HG03521 (cell line): ENCODE measurements at regions not wholly inside any gene's neighbourhood (a gene's known extent, or its start where the extent isn't known, plus 50 kb on each side); places are given as distances from the start of the nearest gene placed in this dataset.
"Not testable (repeated sequence)": the region's sequence is repeated elsewhere in the genome, so short reads cannot be mapped to it uniquely, and the experiment has no call there.

Source experiments
- ATAC-seq: cut with Tn5 transposase; IDR thresholded peaks from one replicate; pipeline ENCODE4 v1.9.1; 2021; ENCODE audit warnings: mild to moderate bottlenecking, moderate library complexity; ENCODE audit not compliant: unreplicated experiment

DNA sequence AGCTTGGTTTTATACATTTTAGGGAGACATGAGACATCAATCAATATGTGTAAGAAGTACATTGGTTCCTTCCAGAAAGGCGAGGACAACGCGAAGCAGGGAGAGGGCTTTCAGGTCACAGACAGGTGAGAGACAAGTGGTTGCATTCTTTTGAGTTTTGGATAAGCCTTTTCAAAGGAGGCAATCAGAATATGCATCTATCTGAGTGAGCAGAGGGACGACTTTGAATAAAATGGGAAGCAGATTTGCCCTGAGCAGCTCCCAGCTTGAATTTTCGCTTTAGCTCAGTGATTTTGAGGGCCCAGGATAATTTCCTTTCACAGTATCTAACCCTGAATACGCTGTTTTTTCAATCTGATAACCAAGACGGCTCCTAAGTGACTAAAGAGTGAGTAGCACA is 82.5 kb upstream of the MYO3A start:
- no peak for ATAC-seq

- ATAC-seq = no peak
Measured at GRCh38 chr10:25852364-25852941, 81.6 kb upstream of the MYO3A start.

DNA sequence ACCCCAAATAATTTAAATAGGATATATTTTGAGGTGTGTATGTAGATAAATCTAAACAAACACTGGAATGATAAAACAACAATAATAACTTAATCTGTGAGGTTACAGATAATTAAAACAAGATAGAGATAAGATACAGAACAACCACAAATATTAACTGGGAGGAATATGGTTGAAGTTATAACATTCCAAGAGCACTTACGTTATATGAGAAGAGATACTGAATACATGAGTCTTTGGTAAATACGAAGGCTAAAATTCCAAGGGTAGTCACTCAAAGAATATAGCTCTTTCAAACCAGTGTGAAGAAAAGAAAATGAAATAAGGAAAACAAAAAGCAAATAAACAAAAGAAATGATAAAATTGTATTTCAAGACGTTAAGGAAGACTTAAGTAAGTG is 76.0 kb upstream of the MYO3A start:
- ATAC-seq = no peak

- no peak for ATAC-seq
Measured at GRCh38 chr10:25865267-25865666, 68.8 kb upstream of the MYO3A start.

DNA sequence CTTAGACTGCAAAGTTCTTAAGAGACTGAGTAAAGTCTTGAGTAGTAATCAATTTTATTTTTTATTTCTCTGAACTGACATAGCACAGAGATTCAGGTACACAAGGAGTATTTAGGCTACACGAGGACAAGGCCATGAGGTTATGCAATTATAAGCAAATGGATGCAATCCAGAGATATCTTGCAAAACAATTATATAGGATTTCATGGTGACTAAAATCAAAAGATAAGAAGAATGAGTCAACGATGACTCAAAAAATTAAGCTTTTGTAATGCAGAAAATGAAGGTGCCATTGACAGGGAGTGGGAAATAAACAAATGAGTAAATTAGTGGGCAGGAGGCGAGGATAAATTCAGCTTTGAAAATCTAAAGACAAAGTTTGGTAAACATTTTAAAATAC is 66.7 kb upstream of the MYO3A start:
- ATAC-seq = no peak

- ATAC-seq = no peak
Measured at GRCh38 chr10:25869067-25869591, 64.9 kb upstream of the MYO3A start.

DNA sequence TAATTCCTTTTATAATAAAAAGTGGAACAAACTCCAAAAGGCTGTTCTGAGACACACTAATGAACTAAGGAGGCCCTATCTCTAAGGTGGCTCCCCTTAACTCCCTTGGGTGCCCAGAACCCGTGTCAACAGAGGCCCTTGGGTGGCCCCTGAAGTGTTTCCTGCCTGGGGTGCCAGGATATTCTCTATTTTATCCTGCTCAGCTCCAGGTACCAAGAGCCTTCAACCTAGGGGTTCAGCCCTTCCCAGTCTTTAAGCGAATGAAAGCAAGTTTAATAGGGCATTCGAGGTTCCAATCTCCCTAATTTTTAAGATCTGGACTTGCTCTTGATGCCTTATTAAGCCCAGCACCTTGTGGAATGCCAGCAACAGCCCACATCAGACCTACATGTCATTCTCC is 64.4 kb upstream of the MYO3A start:
- ATAC-seq = no peak

DNA sequence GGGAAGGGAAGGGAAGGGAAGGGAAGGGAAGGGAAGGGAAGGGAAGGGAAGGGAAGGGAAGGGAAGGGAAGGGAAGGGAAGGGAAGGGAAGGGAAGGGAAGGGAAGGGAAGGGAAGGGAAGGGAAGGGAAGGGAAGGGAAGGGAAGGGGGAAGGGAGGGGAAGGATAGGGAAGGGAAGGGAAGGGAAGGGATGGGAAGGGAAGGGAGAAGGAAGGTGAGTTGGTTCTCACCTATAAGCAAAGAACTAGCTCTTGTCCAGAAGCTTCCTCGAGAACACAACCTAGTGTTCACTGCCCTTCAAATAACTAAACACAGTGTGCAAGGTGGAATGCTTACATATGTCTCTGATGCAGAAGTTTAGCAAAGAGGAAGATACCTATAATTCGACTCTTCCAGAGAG is 59.6 kb upstream of the MYO3A start:
- not testable (repeated sequence) for ATAC-seq

DNA sequence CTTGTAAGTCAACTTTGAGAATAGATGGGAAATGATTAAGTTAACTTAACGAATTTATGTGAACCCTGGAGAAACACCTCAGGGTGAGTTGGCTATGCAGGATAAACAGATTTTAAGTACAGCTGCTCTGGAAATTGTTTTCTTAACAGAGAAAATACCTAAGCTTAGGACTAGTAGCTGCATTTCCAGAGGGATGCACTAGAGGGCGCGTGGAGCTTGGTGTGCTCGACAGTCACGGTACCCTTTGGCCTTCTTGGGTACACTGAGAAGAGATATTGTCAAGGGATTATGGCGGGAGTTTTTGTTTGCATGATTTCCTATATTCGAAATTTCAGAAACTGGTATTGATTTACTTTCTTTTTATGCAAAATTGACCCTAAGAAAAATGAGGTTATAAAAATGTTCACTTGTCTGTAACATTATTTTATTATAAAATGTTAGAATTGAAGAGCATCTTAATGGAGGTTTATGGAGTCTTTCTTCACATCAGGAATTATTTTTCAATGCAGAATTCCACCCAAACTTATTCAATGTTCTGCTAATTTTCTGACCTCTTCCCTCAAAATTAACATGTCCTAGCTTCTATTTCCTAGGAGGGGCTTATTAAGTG is 58.4 kb upstream of the MYO3A start:
- ATAC-seq = peak; percentile 80

DNA sequence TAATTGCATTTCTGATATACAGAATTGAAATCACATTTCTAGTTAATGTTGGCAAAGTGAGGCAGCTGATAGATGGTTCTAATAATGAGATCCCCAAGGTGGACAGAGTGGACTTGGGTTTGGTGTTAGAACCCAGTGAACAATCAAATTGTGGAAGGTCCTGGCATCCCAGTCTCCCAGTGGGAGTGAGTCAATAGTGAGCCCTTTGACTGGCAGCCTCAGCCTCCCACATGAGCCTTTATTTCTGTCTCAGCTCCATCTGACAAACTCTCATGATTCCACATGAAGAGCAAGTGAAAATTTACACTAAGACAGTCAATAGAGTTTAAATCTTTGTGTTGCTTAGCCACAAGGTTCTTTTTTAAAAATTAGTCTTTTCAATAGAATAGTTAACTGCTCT is 56.7 kb upstream of the MYO3A start:
- ATAC-seq = no peak
